Thoracic aorta (tissue), 2 donors: ENCODE measurements at regions not wholly inside any gene's neighbourhood (a gene's known extent, or its start where the extent isn't known, plus 50 kb on each side); places are given as distances from the start of the nearest gene placed in this dataset.
A peak's percentile ranks its signal among the peaks of the same experiment; 100 is the strongest.

Experiments used
- ATAC-seq: fragments of 150-250 bp; one replicate; pipeline ENCODE4 v1.8.0; 2017; ENCODE audit warnings: low read depth; ENCODE audit not compliant: insufficient number of reproducible peaks, low FRiP score
- DNase-seq: peaks from one replicate; pipeline ENCODE4 v3.0.0-alpha.2; 2020; ENCODE audit warnings: low spot score
- H3K27ac ChIP-seq, 2 donors: fragments of 200-600 bp; sonication (generic); 1 replicate in 1 of 2; 2 replicates in 1 of 2; pipeline ENCODE4 v1.5.1; 2016; ENCODE audit warnings: mild to moderate bottlenecking in 2 of 2, moderate library complexity in 2 of 2
- H3K27me3 ChIP-seq: fragments of 200-600 bp; sonication (generic); replicated peaks from 2 replicates; pipeline ENCODE4 v1.6.0; 2016; ENCODE audit warnings: mild to moderate bottlenecking; ENCODE audit not compliant: insufficient read depth
- H3K36me3 ChIP-seq: fragments of 200-600 bp; sonication (generic); one replicate; pipeline ENCODE4 v1.5.1; 2016
- H3K4me1 ChIP-seq, 2 donors: fragments of 200-600 bp; sonication (generic); 1 replicate in 1 of 2; 2 replicates in 1 of 2; pipeline versions ENCODE4 v1.5.1 to v1.6.0; 2016; ENCODE audit warnings: low read depth in 2 of 2, mild to moderate bottlenecking in 1 of 2; ENCODE audit not compliant: control insufficient read depth in 1 of 2
- H3K4me3 ChIP-seq: fragments of 200-600 bp; sonication (generic); 2 replicates; pipeline ENCODE4 v1.5.1; 2016; ENCODE audit warnings: mild to moderate bottlenecking
- H3K9me3 ChIP-seq: fragments of 200-600 bp; sonication (generic); 2 replicates; pipeline ENCODE4 v1.5.1; 2016
- TF ChIP-seq, protein P1 (sequence below): fragments of 200-600 bp; sonication (generic); IDR thresholded peaks from one replicate; pipeline ENCODE4 v1.5.1; 2019; ENCODE audit warnings: antibody characterized with exemption

DNA sequence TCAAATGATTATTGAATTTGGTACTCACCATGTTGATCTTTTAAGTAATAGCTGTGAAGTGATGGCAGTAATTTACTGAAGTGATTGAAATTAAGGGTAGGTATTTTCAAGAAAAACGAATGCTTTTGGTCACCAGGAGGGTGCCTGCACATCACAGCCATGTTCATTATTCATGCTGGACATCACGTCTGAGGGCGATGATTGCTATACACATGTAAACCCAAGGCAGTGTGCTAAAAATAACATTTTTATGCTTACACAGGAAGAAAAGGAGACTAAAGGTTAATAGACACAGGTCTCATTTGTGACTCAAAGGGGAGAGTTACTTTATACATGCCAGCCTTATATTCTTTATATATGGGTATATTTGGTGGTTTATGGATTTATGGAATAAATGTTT lies 1146.0 kb downstream of the NLGN4X start:
- H3K9me3 ChIP-seq: no peaks in the 10 kb centered on the region
- no peak for DNase-seq
- no peak overlapping the region for H3K4me3 ChIP-seq
- no peaks in the 10 kb centered on the region for H3K36me3 ChIP-seq
- no peak for ATAC-seq
- no peak overlapping the region for H3K27ac ChIP-seq
- H3K27me3 ChIP-seq: no peaks in the 10 kb centered on the region
- TF ChIP-seq, protein P1, sequence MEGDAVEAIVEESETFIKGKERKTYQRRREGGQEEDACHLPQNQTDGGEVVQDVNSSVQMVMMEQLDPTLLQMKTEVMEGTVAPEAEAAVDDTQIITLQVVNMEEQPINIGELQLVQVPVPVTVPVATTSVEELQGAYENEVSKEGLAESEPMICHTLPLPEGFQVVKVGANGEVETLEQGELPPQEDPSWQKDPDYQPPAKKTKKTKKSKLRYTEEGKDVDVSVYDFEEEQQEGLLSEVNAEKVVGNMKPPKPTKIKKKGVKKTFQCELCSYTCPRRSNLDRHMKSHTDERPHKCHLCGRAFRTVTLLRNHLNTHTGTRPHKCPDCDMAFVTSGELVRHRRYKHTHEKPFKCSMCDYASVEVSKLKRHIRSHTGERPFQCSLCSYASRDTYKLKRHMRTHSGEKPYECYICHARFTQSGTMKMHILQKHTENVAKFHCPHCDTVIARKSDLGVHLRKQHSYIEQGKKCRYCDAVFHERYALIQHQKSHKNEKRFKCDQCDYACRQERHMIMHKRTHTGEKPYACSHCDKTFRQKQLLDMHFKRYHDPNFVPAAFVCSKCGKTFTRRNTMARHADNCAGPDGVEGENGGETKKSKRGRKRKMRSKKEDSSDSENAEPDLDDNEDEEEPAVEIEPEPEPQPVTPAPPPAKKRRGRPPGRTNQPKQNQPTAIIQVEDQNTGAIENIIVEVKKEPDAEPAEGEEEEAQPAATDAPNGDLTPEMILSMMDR: no peak
- no peaks in the 10 kb centered on the region for H3K4me1 ChIP-seq

DNA sequence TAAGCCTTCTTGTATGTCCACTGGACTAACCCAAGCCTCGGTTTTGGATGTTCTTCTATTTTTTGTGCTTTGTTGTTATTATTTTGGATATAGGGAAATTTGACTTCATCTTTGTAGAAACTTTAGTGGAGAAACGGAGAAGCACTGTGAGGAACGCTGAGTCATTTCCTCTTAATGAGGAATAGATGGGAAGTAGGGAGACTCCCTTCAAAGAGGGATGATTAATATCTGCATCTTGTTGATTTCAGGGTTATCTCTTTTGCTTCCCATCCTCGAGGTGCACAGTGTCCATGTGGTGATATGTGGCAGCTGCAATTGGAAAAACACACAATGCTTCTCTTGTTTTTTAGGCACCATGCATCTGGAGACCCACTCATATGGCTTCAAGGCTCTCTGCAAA lies 1147.9 kb downstream of the NLGN4X start:
- no peak overlapping the region for H3K4me3 ChIP-seq
- H3K4me1 ChIP-seq: no peaks in the 10 kb centered on the region
- no peak overlapping the region for H3K27ac ChIP-seq
- no peaks in the 10 kb centered on the region for H3K27me3 ChIP-seq
- no peaks in the 10 kb centered on the region for H3K9me3 ChIP-seq
- ATAC-seq (no peak), DNase-seq (no peak)
- TF ChIP-seq, protein P1: no peak
- H3K36me3 ChIP-seq: no peaks in the 10 kb centered on the region

DNA sequence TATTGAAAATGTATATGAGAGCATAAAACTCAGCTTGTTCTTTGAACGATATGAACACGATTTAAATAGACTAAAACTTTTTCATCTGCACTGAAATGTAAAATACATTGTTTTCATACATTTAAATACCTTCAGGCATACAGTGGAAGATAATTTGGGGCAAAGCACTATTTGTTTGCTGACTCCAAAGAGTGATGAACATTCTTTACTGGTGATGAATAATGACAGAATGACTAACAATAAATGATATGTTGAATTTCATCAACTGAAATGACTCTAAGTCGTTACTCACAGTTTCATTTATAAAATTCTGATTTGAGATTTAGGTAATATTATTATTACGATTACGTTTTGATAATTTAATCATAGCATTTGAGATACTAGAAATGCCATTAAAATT lies 1160.1 kb downstream of the NLGN4X start:
- H3K27me3 ChIP-seq: no peaks in the 10 kb centered on the region
- DNase-seq (no peak), ATAC-seq (no peak)
- H3K27ac ChIP-seq: no peak overlapping the region
- H3K9me3 ChIP-seq: no peaks in the 10 kb centered on the region
- no peaks in the 10 kb centered on the region for H3K36me3 ChIP-seq
- H3K4me1 ChIP-seq: no peaks in the 10 kb centered on the region
- no peak overlapping the region for H3K4me3 ChIP-seq
- TF ChIP-seq, protein P1: no peak

DNA sequence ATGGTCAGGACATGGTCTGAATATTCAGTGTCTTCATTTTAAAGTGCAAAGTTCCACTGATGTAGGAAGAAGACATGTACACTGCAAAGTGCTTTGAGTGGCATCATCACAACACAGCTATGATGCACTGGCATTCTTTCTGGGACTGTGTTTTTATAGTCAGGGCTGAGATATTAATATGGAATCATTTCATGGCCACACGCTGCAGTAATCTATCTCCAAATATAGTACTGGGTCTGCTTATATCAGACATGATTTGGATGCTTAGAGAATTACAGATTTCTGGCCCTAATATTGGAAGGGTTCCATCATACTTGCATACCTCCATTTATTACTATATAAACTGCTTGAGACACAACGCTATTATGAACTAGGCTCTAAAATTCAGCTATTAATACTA lies 1170.9 kb downstream of the NLGN4X start:
- TF ChIP-seq, protein P1: no peak
- H3K27ac ChIP-seq: peak overlapping the region in 1 of 2 donors; percentile 41
- peaks cover 0 to 1% of the 10 kb centered on the region in 2 donors for H3K4me1 ChIP-seq
- ATAC-seq (no peak), DNase-seq (no peak)
- H3K9me3 ChIP-seq: no peaks in the 10 kb centered on the region
- H3K36me3 ChIP-seq: no peaks in the 10 kb centered on the region
- H3K4me3 ChIP-seq: no peak overlapping the region
- no peaks in the 10 kb centered on the region for H3K27me3 ChIP-seq

DNA sequence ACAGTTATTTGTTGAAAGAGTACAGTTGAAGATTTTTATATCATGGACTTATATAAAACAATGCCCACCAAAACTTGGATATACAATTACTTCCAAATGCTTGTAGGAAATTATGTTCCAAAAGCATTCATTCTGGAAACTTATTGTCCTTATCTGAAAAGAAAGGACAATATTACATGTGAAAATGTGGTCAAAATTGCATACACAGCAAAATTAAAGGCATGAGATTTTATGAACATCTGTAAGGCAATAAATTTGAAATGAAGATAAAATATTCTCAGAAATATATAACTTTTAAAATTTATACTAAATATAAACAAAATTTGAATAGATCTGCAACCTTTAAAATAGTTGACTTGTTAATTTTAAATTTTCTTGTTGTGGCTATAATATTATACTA lies 1173.8 kb downstream of the NLGN4X start:
- TF ChIP-seq, protein P1: no peak
- ATAC-seq (no peak), DNase-seq (no peak)
- Histone ChIP-seq H3K9me3 (no peaks in the 10 kb centered on the region), H3K4me3 (no peak overlapping the region), H3K27ac (no peak overlapping the region), H3K27me3 (no peaks in the 10 kb centered on the region), H3K36me3 (no peaks in the 10 kb centered on the region), H3K4me1 (peaks cover 0 to 5% of the 10 kb centered on the region in 2 donors)
